HCT116 (cell line): ENCODE measurements at regions not wholly inside any gene's neighbourhood (a gene's known extent, or its start where the extent isn't known, plus 50 kb on each side); places are given as distances from the start of the nearest gene placed in this dataset.

ENCODE experiments used
- ATAC-seq: fragments of 200-7000 bp; cut with Tn5 transposase; 2 replicates; pipeline ENCODE4 v1.9.1; 2020; ENCODE audit warnings: mild to moderate bottlenecking, moderate library complexity
- BruUV-seq: library from RNA; stranded (reverse); fragments of 400-500 nt; replicated peaks from 2 replicates; lab custom pipeline; 2021; lab: Mats Ljungman, UMichigan
- CTCF ChIA-PET: fragments of 300-600 bp; sonication (Branson Sonifier 250); formaldehyde crosslinking; loops from one replicate; lab custom pipeline; 2021; ENCODE audit warnings: antibody characterized with exemption; lab: Charles Lee
- POLR2A ChIA-PET: fragments of 300-600, 350-600 bp; sonication (Branson Sonifier 250); formaldehyde crosslinking; loops from one replicate; lab custom pipeline; 2021; ENCODE audit warnings: antibody characterized with exemption; lab: Charles Lee
- RAD21 ChIA-PET, 2 experiments: fragments of 300-600 bp; sonication (Branson Sonifier 250); formaldehyde crosslinking; loops; one replicate each; lab custom pipeline; 2023; ENCODE audit warnings: low total read pairs in 2 of 2; ENCODE audit not compliant: uncharacterized antibody in 2 of 2, unreplicated experiment in 2 of 2, low non-redundant PET in 1 of 2; lab: Charles Lee
- DNase-seq: peaks from one replicate; pipeline ENCODE4 v3.0.0-alpha.2; 2010; ENCODE audit warnings: low read depth, low spot score
- H2AFZ ChIP-seq: fragments of 200-600 bp; shearing (Covaris generic), sonication (generic); 2 replicates; pipeline ENCODE4 v1.6.1; 2017; ENCODE audit warnings: low read depth, mixed run types, mixed read lengths, antibody characterized with exemption, low read length; ENCODE audit not compliant: poor library complexity, severe bottlenecking
- H3K27ac ChIP-seq: 2 replicates; pipeline ENCODE4 v1.5.1; 2012; ENCODE audit warnings: low read depth, low read length
- H3K27me3 ChIP-seq: fragments of 200-600 bp; sonication (generic); 2 replicates; pipeline ENCODE4 v1.6.1; 2016; ENCODE audit warnings: mixed run types, low read length, mixed read lengths; ENCODE audit not compliant: insufficient read depth
- H3K36me3 ChIP-seq, 2 experiments: fragments of 200-500 bp in 1 of 2; fragments of 200-600 bp in 1 of 2; sonication (Bioruptor generic) in 1 of 2; sonication (generic) in 1 of 2; 2 replicates each; pipeline versions ENCODE4 v1.5.1 to v1.6.1; 2014 to 2016; ENCODE audit warnings: low read length in 2 of 2, inconsistent platforms in 1 of 2, mixed read lengths in 1 of 2, mixed run types in 1 of 2; ENCODE audit not compliant: insufficient read depth in 2 of 2, control insufficient read depth in 1 of 2
- H3K4me1 ChIP-seq, 2 experiments: fragments of 200-600 bp in 1 of 2; sonication (generic) in 1 of 2; 2 replicates each; pipeline versions ENCODE4 v1.5.1 to v1.6.1; 2012 to 2017; ENCODE audit warnings: low read length in 2 of 2, inconsistent platforms in 1 of 2, mild to moderate bottlenecking in 1 of 2, mixed read lengths in 1 of 2, mixed run types in 1 of 2, moderate library complexity in 1 of 2; ENCODE audit not compliant: insufficient read depth in 2 of 2, control insufficient read depth in 1 of 2
- H3K4me2 ChIP-seq: fragments of 200-600 bp; sonication (generic); 2 replicates; pipeline ENCODE4 v1.6.1; 2017; ENCODE audit warnings: mixed run types, low read length, mixed read lengths
- H3K4me3 ChIP-seq, 2 experiments: fragments of 200-600 bp in 1 of 2; sonication (generic) in 1 of 2; replicated peaks in 1 of 2; 2 replicates each; pipeline ENCODE4 v1.5.1; 2011 to 2016; ENCODE audit warnings: low read length in 2 of 2, control low read depth in 1 of 2, low read depth in 1 of 2, mild to moderate bottlenecking in 1 of 2, mixed read lengths in 1 of 2, mixed run types in 1 of 2
- H3K79me2 ChIP-seq: fragments of 200-600 bp; sonication (generic); 2 replicates; pipeline ENCODE4 v1.6.1; 2017; ENCODE audit warnings: mild to moderate bottlenecking, mixed run types, low read length, moderate library complexity, mixed read lengths; ENCODE audit not compliant: insufficient read depth
- H3K9ac ChIP-seq: fragments of 200-600 bp; sonication (generic); 2 replicates; pipeline ENCODE4 v1.6.1; 2016; ENCODE audit warnings: low read length, mixed read lengths
- H3K9me2 ChIP-seq: fragments of 200-600 bp; sonication (generic), shearing (Covaris generic); 2 replicates; pipeline ENCODE4 v1.6.1; 2017; ENCODE audit warnings: mixed run types, mild to moderate bottlenecking, moderate library complexity; ENCODE audit not compliant: insufficient read depth
- H3K9me3 ChIP-seq, 2 experiments: fragments of 200-500 bp in 1 of 2; fragments of 200-600 bp in 1 of 2; sonication (Bioruptor generic) in 1 of 2; sonication (generic) in 1 of 2; 2 replicates each; pipeline ENCODE4 v1.6.1; 2014 to 2017; ENCODE audit warnings: low read length in 2 of 2, mixed read lengths in 2 of 2, inconsistent platforms in 1 of 2, low read depth in 1 of 2, mild to moderate bottlenecking in 1 of 2, mixed run types in 1 of 2, moderate library complexity in 1 of 2; ENCODE audit not compliant: control insufficient read depth in 1 of 2, insufficient read depth in 1 of 2
- H4K20me1 ChIP-seq: fragments of 200-600 bp; sonication (generic), shearing (Covaris generic); 2 replicates; pipeline ENCODE4 v1.6.1; 2017; ENCODE audit warnings: mixed run types, mild to moderate bottlenecking, moderate library complexity; ENCODE audit not compliant: insufficient read depth
- CBX3 ChIP-seq: IDR thresholded peaks from 2 replicates; pipeline ENCODE4 v1.6.1; 2012; ENCODE audit warnings: low read depth
- CTCF ChIP-seq, 3 experiments: fragments of 200-600 bp in 1 of 3; sonication (generic) in 1 of 3; IDR thresholded peaks in 2 of 3; conservative IDR thresholded peaks in 1 of 3; 2 replicates each; pipeline ENCODE4 v1.5.1; 2012 to 2017; ENCODE audit warnings: low read depth in 2 of 3, low read length in 2 of 3, antibody characterized with exemption in 1 of 3, borderline replicate concordance in 1 of 3, control low read depth in 1 of 3, mild to moderate bottlenecking in 1 of 3, mixed read lengths in 1 of 3, mixed run types in 1 of 3, moderate library complexity in 1 of 3; ENCODE audit not compliant: insufficient read depth in 1 of 3
- ELF1 ChIP-seq: IDR thresholded peaks from 2 replicates; pipeline ENCODE4 v1.6.1; 2012; ENCODE audit warnings: low read depth, borderline replicate concordance
- EZH2 ChIP-seq: fragments of 200-600 bp; sonication (generic); IDR thresholded peaks from 2 replicates; pipeline ENCODE4 v1.6.1; 2017; ENCODE audit warnings: antibody characterized with exemption, mixed run types
- EZH2phosphoT487 ChIP-seq: fragments of 200-600 bp; IDR thresholded peaks from 2 replicates; pipeline ENCODE4 v1.6.1; 2018; ENCODE audit warnings: antibody characterized with exemption, borderline replicate concordance
- FOSL1 ChIP-seq: IDR thresholded peaks from 2 replicates; pipeline ENCODE4 v1.6.1; 2012; ENCODE audit warnings: low read depth
- JUND ChIP-seq: IDR thresholded peaks from 2 replicates; pipeline ENCODE4 v1.6.1; 2012
- MAX ChIP-seq: IDR thresholded peaks from 2 replicates; pipeline ENCODE4 v1.6.1; 2012
- POLR2A ChIP-seq: IDR thresholded peaks from 2 replicates; pipeline ENCODE4 v1.7.0; 2011; ENCODE audit warnings: borderline replicate concordance; ENCODE audit not compliant: insufficient read depth, insufficient read length; ENCODE audit errors: extremely low read depth
- POLR2AphosphoS5 ChIP-seq: IDR thresholded peaks from 2 replicates; pipeline ENCODE4 v1.6.1; 2011; ENCODE audit warnings: mild to moderate bottlenecking, low read depth, low read length, moderate library complexity
- RAD21 ChIP-seq: IDR thresholded peaks from 2 replicates; pipeline ENCODE4 v1.6.1; 2012; ENCODE audit warnings: low read depth, mild to moderate bottlenecking
- SIN3A ChIP-seq: IDR thresholded peaks from 2 replicates; pipeline ENCODE4 v1.6.1; 2012; ENCODE audit warnings: low read depth
- TCF7L2 ChIP-seq: IDR thresholded peaks from 2 replicates; pipeline ENCODE4 v1.7.0; 2011; ENCODE audit warnings: borderline replicate concordance, inconsistent platforms; ENCODE audit not compliant: insufficient read depth, insufficient read length; ENCODE audit errors: extremely low read depth
- YY1 ChIP-seq: IDR thresholded peaks from 2 replicates; pipeline ENCODE4 v1.6.1; 2011; ENCODE audit warnings: low read length, low read depth, moderate library complexity, mild to moderate bottlenecking; ENCODE audit not compliant: insufficient replicate concordance; ENCODE audit errors: extremely low read depth
- ZBTB33 ChIP-seq: IDR thresholded peaks from 2 replicates; pipeline ENCODE4 v1.6.1; 2011; ENCODE audit warnings: mild to moderate bottlenecking, low read length, moderate library complexity; ENCODE audit not compliant: insufficient replicate concordance; ENCODE audit errors: extremely low read depth
- ZFX ChIP-seq: fragments of 450-650 bp; IDR thresholded peaks from 2 replicates; pipeline ENCODE4 v1.6.1; 2017
- intact Hi-C: fragments of 100-400 bp; cut with micrococcal nuclease; formaldehyde crosslinking; loops from 2 replicates; pipeline ENCODE4 v1.10.0; 2022

GRCh38 chr2:219765231-219765911 is 137.9 kb downstream of the SLC4A3 start:
- Histone ChIP-seq H3K79me2 (peaks cover 46% of the 10 kb centered on the region), H3K4me1 (no peaks in the 10 kb centered on the region), H3K9me3 (no peaks in the 10 kb centered on the region), H3K27ac (no peak overlapping the region), H3K4me3 (no peak overlapping the region), H3K36me3 (peaks cover 22 to 32% of the 10 kb centered on the region in 2 experiments), H4K20me1 (no peaks in the 10 kb centered on the region), H3K9me2 (no peaks in the 10 kb centered on the region), H3K9ac (no peak overlapping the region), H2AFZ (no peak overlapping the region), H3K27me3 (no peaks in the 10 kb centered on the region), H3K4me2 (no peak overlapping the region)
- RAD21 ChIA-PET, result no interaction called here
- CTCF ChIA-PET, result no interaction called here
- no peak for TF ChIP-seq ELF1
- no peak for TF ChIP-seq POLR2AphosphoS5
- TF ChIP-seq RAD21, result no peak
- no peak for TF ChIP-seq ZBTB33
- no peak for TF ChIP-seq MAX
- no peak for TF ChIP-seq CBX3
- no peak for TF ChIP-seq SIN3A
- no peak for TF ChIP-seq EZH2
- no peak for TF ChIP-seq JUND
- TF ChIP-seq ZFX, result no peak
- TF ChIP-seq CTCF (IDR thresholded peaks at IDR 0.05 in 2 of 3, conservative IDR thresholded peaks at IDR 0.05 in 1 of 3; ENCODE audit: borderline replicate concordance in 1 of 3, insufficient read depth in 1 of 3, low read depth in 2 of 3, low read length in 2 of 3), result no peak
- TF ChIP-seq TCF7L2, result no peak
- TF ChIP-seq YY1, result no peak
- no peak for TF ChIP-seq POLR2A
- TF ChIP-seq FOSL1, result no peak
- no peak for TF ChIP-seq EZH2phosphoT487
- intact Hi-C loops, result no loop called here
- DNase-seq (no peak), ATAC-seq (no peak)
- POLR2A ChIA-PET, result no interaction called here
- no TSS peak for BruUV-seq
